Smooth muscle cell (in vitro differentiated cells): ENCODE measurements at regions not wholly inside any gene's neighbourhood (a gene's known extent, or its start where the extent isn't known, plus 50 kb on each side); places are given as distances from the start of the nearest gene placed in this dataset.

Experiments
- DNase-seq: peaks from one replicate; lab custom pipeline; 2025; ENCODE audit not compliant: unreplicated experiment; lab: John Stamatoyannopoulos, UW
- H2AFZ ChIP-seq: fragments of 200-600 bp; sonication (generic); 2 replicates; pipeline ENCODE4 v1.6.0; 2016; ENCODE audit warnings: antibody characterized with exemption, low read depth, mild to moderate bottlenecking
- H3F3A ChIP-seq: fragments of 200-600 bp; sonication (generic); 2 replicates; pipeline ENCODE4 v1.6.0; 2017; ENCODE audit warnings: antibody characterized with exemption, low read depth
- H3K27ac ChIP-seq: fragments of 200-600 bp; sonication (generic); 2 replicates; pipeline ENCODE4 v1.5.1; 2016; ENCODE audit warnings: low read depth, mild to moderate bottlenecking
- H3K27me3 ChIP-seq: fragments of 200-600 bp; sonication (generic); 2 replicates; pipeline ENCODE4 v1.6.1; 2016; ENCODE audit warnings: low read depth, mild to moderate bottlenecking
- H3K36me3 ChIP-seq: fragments of 200-600 bp; sonication (generic); 2 replicates; pipeline ENCODE4 v1.5.1; 2016; ENCODE audit warnings: low read depth
- H3K4me1 ChIP-seq: fragments of 200-600 bp; sonication (generic); 2 replicates; pipeline ENCODE4 v1.5.1; 2016; ENCODE audit warnings: low read depth
- H3K4me2 ChIP-seq: fragments of 200-600 bp; sonication (generic); 2 replicates; pipeline ENCODE4 v1.6.0; 2016; ENCODE audit warnings: mild to moderate bottlenecking
- H3K4me3 ChIP-seq: fragments of 200-600 bp; sonication (generic); 2 replicates; pipeline ENCODE4 v1.5.1; 2016; ENCODE audit warnings: mild to moderate bottlenecking
- H3K79me2 ChIP-seq: fragments of 200-600 bp; sonication (generic); 2 replicates; pipeline ENCODE4 v1.6.0; 2016; ENCODE audit warnings: low read depth, mild to moderate bottlenecking
- H3K9ac ChIP-seq: fragments of 200-600 bp; sonication (generic); 2 replicates; pipeline ENCODE4 v1.6.0; 2016; ENCODE audit warnings: low read depth
- H3K9me3 ChIP-seq: fragments of 200-600 bp; sonication (generic); replicated peaks from 2 replicates; pipeline ENCODE4 v1.5.1; 2016; ENCODE audit warnings: low read depth
- H4K20me1 ChIP-seq: fragments of 200-600 bp; sonication (generic); 2 replicates; pipeline ENCODE4 v1.6.0; 2016; ENCODE audit warnings: low read depth
- WGBS: methylation state at CpG from one replicate; pipeline ENCODE4 v1.1.7; 2016; ENCODE audit warnings: low lambda C conversion rate; 5-methylcytosine and 5-hydroxymethylcytosine counted together
- TF ChIP-seq, protein P1 (sequence below): fragments of 200-600 bp; sonication (generic); IDR thresholded peaks from 2 replicates; pipeline ENCODE4 v1.5.1; 2017; ENCODE audit warnings: borderline replicate concordance, mild to moderate bottlenecking, antibody characterized with exemption; ENCODE audit not compliant: insufficient read depth, poor library complexity, severe bottlenecking

DNA sequence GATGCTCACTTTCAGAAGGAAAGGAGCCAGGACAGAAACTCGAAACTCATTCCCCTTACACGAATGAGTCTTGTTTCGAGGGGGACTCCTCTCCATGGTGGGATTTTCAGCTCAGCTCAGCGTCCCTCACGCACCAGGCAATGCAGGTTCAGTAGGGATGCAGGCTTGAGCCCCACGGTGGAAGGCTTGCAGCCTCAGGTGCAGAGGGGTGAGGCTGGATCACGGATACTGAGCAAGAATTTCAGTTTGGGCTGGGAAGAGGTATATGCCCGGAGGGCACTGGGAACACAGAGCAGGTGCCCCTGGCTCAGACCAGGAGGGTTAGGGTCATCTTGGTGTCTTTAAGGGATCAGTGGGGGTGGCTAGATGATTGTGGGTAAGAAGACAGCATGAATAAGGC is 344.9 kb upstream of the TNRC6C start:
- Histone ChIP-seq H3K36me3 (no peaks in the 10 kb centered on the region), H4K20me1 (no peaks in the 10 kb centered on the region), H3K4me2 (no peak overlapping the region), H3F3A (no peaks in the 10 kb centered on the region), H3K27me3 (no peaks in the 10 kb centered on the region), H3K4me1 (peaks cover 9% of the 10 kb centered on the region), H2AFZ (no peak overlapping the region), H3K79me2 (no peaks in the 10 kb centered on the region), H3K4me3 (no peak overlapping the region), H3K9ac (no peak overlapping the region), H3K27ac (no peak overlapping the region), H3K9me3 (no peaks in the 10 kb centered on the region)
- no peak for DNase-seq
- TF ChIP-seq, protein P1, sequence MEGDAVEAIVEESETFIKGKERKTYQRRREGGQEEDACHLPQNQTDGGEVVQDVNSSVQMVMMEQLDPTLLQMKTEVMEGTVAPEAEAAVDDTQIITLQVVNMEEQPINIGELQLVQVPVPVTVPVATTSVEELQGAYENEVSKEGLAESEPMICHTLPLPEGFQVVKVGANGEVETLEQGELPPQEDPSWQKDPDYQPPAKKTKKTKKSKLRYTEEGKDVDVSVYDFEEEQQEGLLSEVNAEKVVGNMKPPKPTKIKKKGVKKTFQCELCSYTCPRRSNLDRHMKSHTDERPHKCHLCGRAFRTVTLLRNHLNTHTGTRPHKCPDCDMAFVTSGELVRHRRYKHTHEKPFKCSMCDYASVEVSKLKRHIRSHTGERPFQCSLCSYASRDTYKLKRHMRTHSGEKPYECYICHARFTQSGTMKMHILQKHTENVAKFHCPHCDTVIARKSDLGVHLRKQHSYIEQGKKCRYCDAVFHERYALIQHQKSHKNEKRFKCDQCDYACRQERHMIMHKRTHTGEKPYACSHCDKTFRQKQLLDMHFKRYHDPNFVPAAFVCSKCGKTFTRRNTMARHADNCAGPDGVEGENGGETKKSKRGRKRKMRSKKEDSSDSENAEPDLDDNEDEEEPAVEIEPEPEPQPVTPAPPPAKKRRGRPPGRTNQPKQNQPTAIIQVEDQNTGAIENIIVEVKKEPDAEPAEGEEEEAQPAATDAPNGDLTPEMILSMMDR, result no peak
- WGBS, result 90% methylated on average over 8 of the region's 8 CpGs

DNA sequence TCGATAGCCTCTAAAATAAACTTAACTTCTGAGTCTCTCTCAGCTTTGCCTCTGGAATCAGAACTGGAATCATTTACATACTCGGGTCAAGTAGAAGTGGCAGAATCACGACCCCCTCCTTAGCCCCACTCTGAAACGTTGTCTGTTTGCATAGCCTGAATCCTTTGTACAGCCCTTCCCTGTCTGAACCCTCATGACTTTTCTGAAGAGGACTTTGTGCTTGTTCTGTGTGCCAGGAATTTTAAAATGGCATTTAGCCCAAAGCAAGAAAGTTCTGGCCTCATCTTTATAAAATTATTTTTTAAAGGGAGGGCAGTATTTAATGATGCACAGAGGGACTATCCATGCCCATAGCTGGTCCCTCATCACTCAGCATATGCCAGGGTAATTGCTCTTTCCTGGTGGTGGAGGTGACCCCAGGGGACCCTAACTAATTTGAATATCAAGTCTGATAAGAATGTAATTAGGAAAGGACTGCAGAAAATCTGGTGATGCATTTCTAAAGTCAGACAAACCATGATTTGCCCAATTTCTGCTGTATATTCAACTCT is 342.7 kb upstream of the TNRC6C start:
- Histone ChIP-seq H3K9ac (peak overlapping the region; percentile 55), H3K4me1 (peaks cover 9% of the 10 kb centered on the region), H3K79me2 (no peaks in the 10 kb centered on the region), H4K20me1 (no peaks in the 10 kb centered on the region), H3F3A (peaks cover 7% of the 10 kb centered on the region), H3K27ac (peak overlapping the region; percentile 91), H2AFZ (no peak overlapping the region), H3K27me3 (no peaks in the 10 kb centered on the region), H3K4me2 (no peak overlapping the region), H3K4me3 (no peak overlapping the region), H3K36me3 (no peaks in the 10 kb centered on the region), H3K9me3 (no peaks in the 10 kb centered on the region)
- DNase-seq, result no peak
- WGBS, result 81% methylated on average over 4 of the region's 4 CpGs
- TF ChIP-seq, protein P1, result no peak

DNA sequence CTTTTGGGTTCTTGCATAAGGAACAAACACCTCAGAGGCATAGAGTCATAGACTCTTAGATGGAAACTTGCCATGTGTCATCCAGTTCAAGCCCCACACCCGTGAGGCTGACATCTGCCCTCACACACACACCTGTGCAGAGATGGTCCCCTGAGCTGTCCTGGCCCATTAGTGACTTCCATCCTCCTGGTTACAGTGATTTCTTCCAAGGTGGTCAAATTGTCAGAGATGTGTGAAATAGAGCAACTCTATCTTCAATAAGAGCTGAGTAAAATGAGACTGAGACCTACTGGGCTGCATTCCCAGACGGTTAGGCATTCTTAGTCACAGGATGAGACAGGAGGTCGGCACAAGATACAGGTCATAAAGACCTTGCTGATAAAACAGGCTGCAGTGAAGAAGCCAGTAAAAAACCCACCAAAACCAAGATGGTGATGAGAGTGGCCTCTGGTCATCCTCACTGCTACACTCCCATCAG is 342.2 kb upstream of the TNRC6C start:
- Histone ChIP-seq H3K4me1 (peaks cover 6% of the 10 kb centered on the region), H3K9ac (peak overlapping the region; percentile 55), H3K36me3 (no peaks in the 10 kb centered on the region), H3K79me2 (no peaks in the 10 kb centered on the region), H4K20me1 (no peaks in the 10 kb centered on the region), H2AFZ (no peak overlapping the region), H3K27ac (peak overlapping the region; percentile 91), H3K4me3 (no peak overlapping the region), H3F3A (peaks cover 8% of the 10 kb centered on the region), H3K4me2 (peak overlapping the region; percentile 19), H3K27me3 (no peaks in the 10 kb centered on the region), H3K9me3 (no peaks in the 10 kb centered on the region)
- TF ChIP-seq, protein P1, result no peak
- 24% methylated on average over 3 of the region's 3 CpGs for WGBS
- no peak for DNase-seq

DNA sequence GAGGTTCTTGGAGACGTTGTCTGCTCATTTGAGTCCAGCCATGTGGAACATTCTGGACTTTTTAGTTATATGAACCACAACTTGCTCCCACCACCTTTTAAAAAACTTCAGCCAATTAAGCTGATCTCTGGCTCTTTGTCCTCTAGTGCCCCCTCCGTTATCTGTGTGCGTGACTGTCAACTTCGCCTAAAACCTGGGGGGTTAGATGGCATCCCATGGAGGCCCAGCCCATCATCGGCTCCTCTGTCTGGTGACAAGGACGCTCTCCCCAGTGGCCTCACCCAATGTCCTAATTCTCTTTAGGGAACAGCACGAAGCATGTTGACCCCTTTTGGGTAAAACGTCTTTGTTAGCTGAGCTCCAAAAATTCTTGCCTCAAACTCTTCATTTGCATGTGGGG is 341.0 kb upstream of the TNRC6C start:
- TF ChIP-seq, protein P1, result no peak
- Histone ChIP-seq H2AFZ (no peak overlapping the region), H3K36me3 (no peaks in the 10 kb centered on the region), H3K4me1 (peaks cover 3% of the 10 kb centered on the region), H3K4me2 (no peak overlapping the region), H3K9ac (peak overlapping the region; percentile 58), H3K79me2 (no peaks in the 10 kb centered on the region), H4K20me1 (no peaks in the 10 kb centered on the region), H3K9me3 (no peaks in the 10 kb centered on the region), H3K27ac (peak overlapping the region; percentile 91), H3K4me3 (no peak overlapping the region), H3K27me3 (no peaks in the 10 kb centered on the region), H3F3A (peaks cover 8% of the 10 kb centered on the region)
- DNase-seq, result no peak
- WGBS, result 96% methylated on average over 8 of the region's 8 CpGs
